GM19395 (cell line): ENCODE measurements at regions not wholly inside any gene's neighbourhood (a gene's known extent, or its start where the extent isn't known, plus 50 kb on each side); places are given as distances from the start of the nearest gene placed in this dataset.
"Not testable (repeated sequence)": the region's sequence is repeated elsewhere in the genome, so short reads cannot be mapped to it uniquely, and the experiment has no call there.

Experiments used
- ATAC-seq: cut with Tn5 transposase; IDR thresholded peaks from one replicate; pipeline ENCODE4 v1.9.1; 2021; ENCODE audit warnings: mild to moderate bottlenecking, moderate library complexity; ENCODE audit not compliant: unreplicated experiment

- ATAC-seq = peak; percentile 31
Observed at GRCh38 chr18:11512096-11513025, 97.0 kb upstream of the SLC35G4 start.

GRCh38 chr18:11511434-11512095 is 97.8 kb upstream of the SLC35G4 start:
- peak; percentile 94 for ATAC-seq

DNA sequence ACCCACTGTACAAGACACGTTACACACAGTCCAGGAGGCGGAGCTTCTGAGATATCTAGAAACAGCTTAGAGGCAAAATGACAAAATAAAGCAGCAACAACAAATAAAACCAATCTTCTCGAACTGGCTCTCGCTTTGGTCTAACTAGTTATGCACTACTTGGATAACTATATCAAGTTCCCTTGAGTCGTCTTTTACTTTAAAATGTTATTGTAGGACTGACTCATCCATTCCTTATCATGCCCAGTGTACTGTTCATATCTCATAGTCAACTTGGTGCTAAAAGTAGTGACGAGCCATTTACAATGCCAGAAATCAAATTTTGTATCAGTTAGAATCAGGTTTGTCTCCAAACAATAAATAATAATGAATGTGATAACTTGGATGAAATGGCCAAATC is 102.5 kb upstream of the SLC35G4 start:
- no peak for ATAC-seq

GRCh38 chr18:11505993-11506392 is 103.4 kb upstream of the SLC35G4 start:
- no peak for ATAC-seq

- ATAC-seq = no peak
Observed at GRCh38 chr18:11504962-11505361, 104.4 kb upstream of the SLC35G4 start.

DNA sequence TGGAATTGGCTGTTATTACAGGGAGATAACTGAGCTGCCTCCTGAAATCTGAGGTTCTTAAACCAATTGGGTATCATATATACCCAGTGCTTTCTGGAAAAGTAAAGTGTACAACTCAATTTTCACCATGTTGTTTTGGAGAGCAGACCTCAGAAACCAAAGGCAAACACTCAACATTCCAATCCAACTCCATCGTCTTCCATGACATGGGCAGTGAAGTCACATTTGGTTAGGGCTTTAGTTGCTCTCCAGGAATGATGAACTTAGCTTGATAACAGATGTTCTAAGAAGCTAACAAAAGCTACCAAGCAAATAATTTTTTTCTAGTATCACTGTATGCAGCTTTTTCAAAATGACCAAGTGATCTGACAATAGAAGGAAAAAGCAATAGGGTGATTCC is 107.0 kb upstream of the SLC35G4 start:
- no peak for ATAC-seq

DNA sequence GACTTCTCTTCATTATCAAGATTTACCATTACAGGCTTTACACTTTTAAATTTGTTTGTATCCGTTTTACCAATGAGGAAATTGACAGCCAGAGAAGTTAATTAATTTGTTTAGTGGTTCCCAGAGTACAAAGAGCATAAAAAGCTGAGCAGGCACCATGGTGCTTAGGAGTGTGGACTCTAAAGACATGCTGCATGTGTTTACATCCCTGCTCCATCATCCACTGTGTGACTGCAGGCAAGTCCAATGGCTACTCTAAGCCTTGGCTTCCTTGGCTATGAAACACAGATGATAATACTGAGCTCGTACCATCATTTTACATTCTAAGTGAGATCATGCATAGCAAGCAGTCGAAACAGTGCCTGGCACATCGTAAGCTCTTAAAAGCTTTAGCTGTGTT is 108.0 kb upstream of the SLC35G4 start:
- ATAC-seq = no peak

- peak; percentile 86 for ATAC-seq
Observed at GRCh38 chr18:11500153-11501122, 109.0 kb upstream of the SLC35G4 start.

DNA sequence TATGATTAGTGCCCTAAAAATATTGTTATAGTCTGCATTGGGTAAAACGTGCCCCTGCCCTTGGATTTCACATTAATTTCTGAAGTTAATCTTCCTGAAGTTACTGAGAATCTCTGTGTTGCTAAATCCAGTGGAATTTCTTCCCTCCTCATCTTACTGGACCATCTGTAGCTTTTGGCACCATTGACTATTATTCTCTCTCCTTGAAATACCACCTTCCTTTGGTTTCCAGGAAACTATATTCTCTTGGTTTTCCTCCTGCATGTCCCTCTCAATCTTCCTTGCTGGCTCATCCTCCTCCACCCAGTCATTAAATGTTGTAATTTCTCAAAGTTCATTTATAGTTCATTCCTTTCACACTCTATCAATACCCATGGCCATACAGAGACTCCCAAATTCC is 110.6 kb upstream of the SLC35G4 start:
- no peak for ATAC-seq

- no peak for ATAC-seq
Observed at GRCh38 chr18:11497585-11497984, 111.8 kb upstream of the SLC35G4 start.

DNA sequence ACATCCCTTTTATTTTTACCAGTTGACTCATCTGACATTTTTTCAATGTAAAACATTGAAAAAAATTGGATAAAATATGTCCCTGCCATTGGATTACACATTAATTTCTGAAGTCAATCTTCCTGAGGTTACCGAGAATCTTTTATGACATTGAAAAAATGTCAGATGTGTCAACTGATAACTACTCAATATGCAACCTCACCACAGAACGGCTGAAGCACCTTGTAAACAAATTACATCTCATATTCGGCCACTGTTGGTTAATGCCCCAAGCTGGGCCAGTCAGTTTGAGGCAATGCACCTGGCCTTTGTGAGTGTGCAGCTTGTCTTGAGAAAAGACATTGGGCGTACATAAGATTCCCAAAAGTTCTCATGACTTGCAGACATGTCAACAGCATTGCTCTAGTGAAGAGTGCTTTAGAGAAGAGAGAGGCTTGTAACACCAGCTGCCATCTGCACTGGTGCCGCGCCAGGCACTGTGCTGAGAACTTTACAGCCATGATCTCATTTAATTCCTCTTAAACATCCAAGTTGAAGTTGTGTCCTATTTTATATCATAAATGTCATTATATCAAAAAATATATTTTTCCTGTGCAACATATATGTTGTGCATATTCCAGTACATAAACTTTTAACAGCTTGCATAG is 112.7 kb upstream of the SLC35G4 start:
- no peak for ATAC-seq

DNA sequence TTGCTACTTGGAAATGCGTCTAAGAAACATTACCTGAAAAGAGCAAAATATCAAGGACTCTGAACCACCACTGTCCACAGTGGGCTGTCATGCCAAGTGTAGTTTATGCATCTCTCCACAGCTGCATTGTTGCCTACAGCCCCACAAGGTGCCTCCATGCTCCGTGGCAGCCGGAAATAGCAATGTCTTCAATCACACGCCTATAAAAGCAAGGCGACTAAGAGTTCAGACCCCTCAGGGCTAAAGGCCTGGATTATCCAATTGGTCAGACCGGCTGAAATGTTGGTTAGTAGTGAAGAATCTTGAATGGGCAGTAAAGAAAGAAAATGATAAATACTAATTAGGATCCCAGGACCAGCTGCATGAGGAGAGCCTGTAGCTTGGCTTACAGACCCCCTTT is 114.0 kb upstream of the SLC35G4 start:
- no peak for ATAC-seq

GRCh38 chr18:11494107-11494506 is 115.3 kb upstream of the SLC35G4 start:
- ATAC-seq = no peak

DNA sequence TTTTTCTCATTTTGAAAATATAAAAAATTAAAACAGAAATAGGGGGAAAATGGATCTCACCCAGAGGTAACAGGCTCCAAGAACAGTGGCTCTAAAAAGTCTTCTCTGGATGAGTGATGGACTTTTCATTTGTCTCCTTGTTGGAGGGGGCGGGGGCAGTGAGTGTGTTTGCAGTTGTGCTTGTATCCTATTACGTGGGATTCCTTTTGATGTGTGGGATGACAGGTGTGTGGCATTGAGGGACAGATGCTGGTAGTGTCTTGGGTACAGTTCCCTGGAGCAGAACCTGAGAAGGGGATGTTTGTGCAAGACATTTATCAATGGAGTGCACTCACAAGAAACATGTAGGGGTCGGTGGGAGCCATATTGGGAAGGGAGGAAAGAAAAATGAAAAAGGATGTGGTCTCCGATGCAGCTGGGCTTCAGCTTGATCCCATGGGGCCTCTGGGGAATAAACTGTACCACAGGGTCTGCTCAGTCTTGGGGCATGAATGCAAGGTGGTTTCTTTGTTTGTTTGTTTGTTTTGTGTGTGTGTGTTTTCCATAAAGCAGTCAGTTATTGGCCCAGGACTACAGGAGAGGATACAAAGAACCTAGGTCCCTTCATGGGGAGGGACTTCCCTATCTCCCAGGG is 120.0 kb upstream of the SLC35G4 start:
- ATAC-seq = no peak

GRCh38 chr18:11488175-11488574 is 121.2 kb upstream of the SLC35G4 start:
- no peak for ATAC-seq

- no peak for ATAC-seq
Observed at GRCh38 chr18:11487390-11487789, 122.0 kb upstream of the SLC35G4 start.

DNA sequence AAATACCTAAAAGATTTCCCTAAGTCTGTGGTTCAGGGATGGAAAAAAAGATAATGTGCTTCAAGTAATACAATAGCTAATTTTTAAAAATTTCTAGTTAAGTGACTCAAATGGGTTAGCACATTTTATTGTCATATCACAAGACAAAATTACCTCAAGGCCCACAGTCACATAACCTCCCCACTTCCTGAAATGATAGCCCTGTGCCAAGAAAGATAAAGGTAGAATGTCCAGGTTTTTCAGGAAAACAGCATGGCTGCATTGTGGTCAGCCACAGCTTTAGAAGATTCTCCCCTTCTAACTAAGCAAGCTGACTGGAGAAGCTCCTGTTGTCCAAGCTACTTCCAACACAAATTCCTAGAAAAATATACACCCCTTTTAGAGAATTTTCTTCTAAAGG is 127.1 kb upstream of the SLC35G4 start:
- ATAC-seq = no peak

- ATAC-seq = no peak
Observed at GRCh38 chr18:11480692-11481091, 128.7 kb upstream of the SLC35G4 start.

- not testable (repeated sequence) for ATAC-seq
Observed at GRCh38 chr18:11479031-11479430, 130.4 kb upstream of the SLC35G4 start.

DNA sequence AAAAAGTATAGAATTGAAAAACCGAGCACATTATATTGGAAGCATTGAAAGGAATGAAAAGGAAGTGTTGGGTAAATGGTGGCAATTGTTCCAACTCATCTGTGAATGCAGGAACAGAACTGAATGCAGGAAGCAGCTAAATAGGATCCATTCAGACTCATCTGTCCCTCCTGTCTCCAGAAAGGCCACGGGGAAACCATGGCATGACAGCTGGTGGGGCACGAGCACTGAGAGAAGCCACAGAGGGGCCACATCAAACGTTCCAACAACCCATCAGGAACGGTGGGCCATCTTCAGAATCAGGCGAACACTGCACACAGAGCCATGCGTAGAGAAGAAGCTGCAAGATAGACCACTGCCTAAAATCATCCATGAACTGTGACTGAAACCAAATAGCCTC is 138.5 kb upstream of the SLC35G4 start:
- no peak for ATAC-seq
